NCI-H2107 treated with DMSO at 0.1 percent for 48 hours (cell line): ENCODE measurements at regions not wholly inside any gene's neighbourhood (a gene's known extent, or its start where the extent isn't known, plus 50 kb on each side); places are given as distances from the start of the nearest gene placed in this dataset.
"Not testable (repeated sequence)": the region's sequence is repeated elsewhere in the genome, so short reads cannot be mapped to it uniquely, and the experiment has no call there.

Experiments used
- DNase-seq: peaks from one replicate; lab custom pipeline; 2025; ENCODE audit not compliant: unreplicated experiment; lab: John Stamatoyannopoulos, UW

GRCh38 chrX:136975684-136976470 lies 57.9 kb downstream of the GPR101 start:
- DNase-seq, result no peak

DNA sequence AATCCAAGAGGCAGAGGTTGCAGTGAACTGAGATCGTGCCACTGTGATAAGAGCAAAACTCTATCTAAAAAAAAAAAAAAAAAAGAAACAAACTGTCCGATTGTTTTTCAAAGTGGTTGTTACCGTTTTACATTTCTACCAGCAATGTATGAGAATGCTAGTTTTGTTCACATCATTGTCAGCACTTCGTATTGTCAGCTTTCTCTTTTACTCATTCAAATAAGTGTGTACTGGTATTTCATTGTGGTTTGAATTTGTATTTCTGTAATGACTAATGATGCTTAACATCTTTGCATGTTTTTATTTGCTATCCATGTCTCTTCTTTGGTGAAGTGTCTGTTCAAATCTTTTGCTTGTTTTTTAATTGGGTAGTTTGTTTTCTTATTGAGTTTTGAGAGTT lies 65.8 kb downstream of the GPR101 start:
- no peak for DNase-seq

DNA sequence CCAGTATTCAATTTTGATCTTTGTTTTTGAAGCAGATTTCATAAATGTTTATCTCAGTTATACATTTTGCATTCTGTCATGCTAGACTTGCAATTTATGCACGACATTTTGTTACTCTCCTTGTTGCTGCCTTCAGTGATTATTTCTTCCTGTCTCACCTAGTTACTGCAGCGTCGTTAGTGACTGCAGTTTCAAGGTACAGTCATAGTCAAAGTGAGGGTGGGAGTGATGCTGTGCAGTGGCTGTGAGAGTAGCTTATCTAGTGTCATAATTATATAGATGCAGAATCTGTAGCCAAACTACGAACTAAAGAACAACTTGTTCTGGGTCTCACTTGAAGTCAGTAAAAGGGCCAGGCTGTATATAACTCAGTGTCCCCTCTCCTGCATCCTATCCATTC lies 69.8 kb downstream of the GPR101 start:
- no peak for DNase-seq

DNA sequence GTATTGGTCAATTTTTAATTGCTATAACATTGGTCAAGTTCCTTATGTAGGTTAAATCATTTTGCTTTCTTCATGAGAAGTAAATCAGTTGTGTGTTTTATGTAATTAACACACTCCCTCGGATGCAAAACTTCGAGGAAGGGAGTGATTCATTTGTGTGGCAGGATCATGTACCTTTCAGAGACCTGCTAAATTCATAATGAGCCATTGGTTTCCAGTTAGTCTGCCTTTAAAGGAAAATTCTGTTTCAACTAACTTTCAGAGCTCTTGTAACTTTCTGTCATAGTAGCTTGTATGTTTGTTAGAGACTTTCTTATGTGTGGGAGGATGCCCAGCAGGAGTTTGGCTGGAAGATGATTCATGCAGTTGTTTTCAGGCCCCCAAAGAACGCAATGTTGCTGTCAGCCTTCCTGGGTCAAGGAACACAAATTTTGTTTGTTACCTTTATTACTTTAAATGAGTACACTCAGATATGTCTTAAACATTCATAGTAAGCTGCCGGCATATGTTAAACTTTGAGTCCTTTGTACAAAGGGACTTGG lies 72.1 kb downstream of the GPR101 start:
- no peak for DNase-seq

DNA sequence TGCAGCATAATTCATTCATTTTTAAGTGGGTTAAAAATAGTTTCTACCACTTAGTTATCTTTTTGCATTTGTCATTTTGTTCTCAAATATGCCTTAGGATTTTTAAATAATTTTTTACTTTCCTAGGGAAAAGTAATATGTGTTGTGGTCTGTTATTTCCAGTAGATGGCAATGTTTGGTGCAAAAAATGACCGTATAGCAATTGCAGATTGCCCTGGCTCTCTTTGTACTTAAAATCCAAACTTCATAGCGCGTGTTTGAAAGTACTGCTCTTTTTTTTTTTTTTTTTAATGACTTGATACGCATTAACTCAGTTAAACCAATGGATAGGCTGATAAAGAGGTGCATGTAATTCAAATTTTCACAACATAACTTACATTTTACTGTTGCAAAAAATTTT lies 74.4 kb upstream of the RBMX start:
- DNase-seq, result peak; percentile 36

DNA sequence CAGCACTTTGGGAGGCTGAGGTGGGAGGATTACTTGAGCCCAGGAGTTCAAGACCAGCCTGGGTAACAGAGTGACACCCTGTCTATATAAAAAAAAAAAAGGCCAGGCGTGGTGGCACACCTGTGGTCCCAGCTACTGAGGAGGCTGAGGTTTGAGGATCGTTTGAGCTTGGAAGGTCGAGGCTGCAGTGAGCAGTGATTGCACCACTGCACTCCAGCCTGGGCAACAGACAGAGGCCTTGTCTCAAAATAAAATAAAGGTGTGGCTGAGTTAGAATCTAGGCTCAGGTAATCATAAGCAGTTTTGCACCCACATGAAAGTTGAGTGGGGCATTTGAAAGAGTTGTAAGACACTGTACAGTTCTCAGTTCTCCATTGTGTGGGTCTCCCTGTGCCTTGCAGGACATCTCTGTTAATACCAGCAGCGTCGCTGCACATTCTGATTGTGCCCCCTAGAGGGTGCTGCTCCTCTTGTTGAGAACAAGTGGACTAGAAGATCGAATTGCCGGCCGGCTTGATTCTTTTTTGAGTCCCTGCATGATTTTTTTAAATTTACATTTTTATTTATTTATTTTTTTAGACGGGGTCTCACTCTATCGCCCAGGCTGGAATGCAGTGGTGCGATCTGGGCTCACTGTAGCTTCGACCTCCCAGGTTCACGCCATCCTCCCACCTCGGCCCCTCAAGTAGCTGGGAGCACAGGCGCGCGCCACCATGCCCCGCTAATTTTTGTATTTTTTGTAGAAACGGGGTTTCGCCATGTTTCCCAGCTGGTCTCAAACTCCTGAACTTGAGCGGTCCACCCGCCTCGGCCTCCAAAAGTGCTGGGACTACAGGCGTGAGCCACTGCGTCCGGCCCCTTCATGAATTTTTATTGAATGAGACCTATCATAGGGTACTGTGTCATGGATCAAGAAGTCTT lies 73.6 kb upstream of the RBMX start:
- DNase-seq, result peak; percentile 45

DNA sequence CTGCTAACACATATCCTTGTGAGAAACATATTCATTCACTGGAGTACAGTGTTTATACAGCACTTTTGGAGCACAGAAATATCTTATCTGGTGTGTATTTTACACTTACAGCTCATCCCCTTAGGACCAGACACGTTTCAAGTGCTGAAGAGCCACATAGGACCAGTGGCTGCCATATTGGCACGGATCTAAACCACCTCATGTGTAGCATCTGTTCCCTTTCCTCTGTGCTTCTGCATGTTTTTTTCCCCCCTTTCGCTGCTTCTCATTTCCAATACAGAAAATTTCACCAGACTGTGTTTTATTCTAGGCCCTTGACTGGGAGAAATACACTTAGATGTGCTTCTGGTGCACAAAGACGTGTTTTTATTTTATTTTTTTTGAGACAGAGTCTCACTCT lies 69.7 kb upstream of the RBMX start:
- DNase-seq, result no peak

DNA sequence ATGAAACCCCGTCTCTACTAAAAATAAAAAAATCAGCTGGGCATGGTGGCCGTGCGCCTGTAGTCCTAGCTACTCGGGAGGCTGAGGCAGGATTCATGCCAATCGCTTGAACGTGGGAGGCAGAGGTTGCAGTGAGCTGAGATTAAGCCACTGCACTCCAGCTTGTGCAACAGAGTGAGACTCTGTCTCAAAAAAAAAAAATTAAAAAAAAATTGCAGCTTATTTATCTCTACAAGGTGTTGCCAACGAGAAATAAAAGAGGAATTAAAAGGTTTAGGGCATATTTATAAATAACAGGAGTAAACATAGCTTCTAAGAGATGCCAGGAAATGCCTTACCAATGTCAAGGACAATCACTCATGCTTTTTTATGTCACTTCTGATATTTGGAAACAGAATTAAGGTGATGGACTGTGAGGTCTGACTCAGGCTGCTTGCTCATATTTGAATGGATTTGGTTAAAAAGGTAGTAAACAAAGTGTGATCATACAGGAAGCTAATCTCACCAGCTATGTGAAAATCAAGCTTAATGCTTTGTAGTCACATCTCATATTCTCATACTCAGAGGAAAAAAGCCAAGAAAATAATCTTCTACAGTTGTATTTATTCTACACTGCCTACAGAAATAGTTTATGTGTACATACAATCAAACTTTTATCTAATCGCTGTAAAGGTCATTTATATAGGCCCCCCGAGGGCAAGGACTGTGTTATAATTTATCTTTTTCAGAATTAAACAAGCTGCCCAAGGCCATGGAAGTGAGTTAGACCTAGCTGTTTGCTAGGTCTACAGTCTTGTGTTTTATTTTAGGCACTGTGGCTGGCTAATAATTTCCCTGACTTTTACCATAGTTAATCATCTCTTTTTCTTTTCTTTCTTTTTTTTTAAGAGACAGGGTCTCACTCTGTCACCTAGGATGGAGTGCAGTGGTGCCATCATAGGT lies 61.1 kb upstream of the RBMX start:
- no peak for DNase-seq

DNA sequence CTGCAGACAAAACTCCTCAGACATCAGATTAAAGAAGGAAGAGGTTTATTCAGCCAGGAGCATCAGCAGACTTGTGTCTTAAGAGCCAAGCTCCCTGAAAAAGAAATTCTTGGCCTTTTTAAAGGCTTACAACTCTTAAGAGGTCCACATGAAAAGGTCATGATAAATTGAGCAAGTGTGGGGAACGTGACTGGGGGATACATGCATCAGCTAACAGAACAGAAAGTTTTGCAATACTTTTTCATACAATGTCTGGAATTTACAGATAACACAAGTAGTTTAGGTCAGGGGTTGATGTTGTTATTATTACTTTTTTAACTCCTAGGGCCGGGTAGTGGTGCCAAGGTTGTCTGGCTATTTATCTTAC lies 55.6 kb upstream of the RBMX start:
- no peak for DNase-seq

- DNase-seq, result not testable (repeated sequence)
These were observed 55.1 kb upstream of the RBMX start for GRCh38 chrX:136935533-136936182.

GRCh38 chrX:136934652-136935051 lies 54.1 kb upstream of the RBMX start:
- not testable (repeated sequence) for DNase-seq

DNA sequence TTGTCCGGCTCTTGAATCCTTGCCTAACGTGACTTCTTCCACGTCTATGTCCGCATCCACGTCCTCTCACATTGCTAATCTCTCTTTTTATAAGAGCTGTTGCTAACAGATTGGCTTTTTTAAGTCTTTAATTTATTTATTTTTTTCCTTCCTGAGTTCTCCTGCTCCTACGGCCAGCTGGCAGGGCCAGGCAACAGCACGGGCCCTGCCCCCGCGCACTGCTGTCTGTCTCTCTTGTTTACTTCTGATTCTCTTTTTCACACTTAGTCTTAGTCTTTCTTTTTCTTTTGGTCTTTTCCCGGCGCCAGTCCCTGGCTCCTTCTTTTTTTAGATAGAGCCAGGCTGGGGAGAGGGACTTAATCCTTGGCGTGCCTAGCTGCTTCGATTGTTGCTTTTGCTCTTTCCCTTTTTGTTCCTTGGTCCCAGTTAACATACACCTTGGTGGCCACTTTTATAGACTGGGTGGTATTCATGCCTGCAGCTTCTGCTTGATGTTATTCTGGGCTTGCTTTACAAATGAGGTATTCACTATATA lies 53.2 kb upstream of the RBMX start:
- no peak for DNase-seq

GRCh38 chrX:136931661-136932060 lies 51.1 kb upstream of the RBMX start:
- no peak for DNase-seq
